Fibroblast of lung (primary cell): ENCODE measurements at regions not wholly inside any gene's neighbourhood (a gene's known extent, or its start where the extent isn't known, plus 50 kb on each side); places are given as distances from the start of the nearest gene placed in this dataset.

Source experiments
- DNase-seq, 2 donors: peaks; one replicate each; pipeline versions ENCODE4 v3.0.0 to v3.0.0-alpha.2; 2010; ENCODE audit warnings: low read depth in 2 of 2
- H2AFZ ChIP-seq: 2 replicates; pipeline ENCODE4 v1.5.1; 2012; ENCODE audit warnings: low read length, control low read depth, inconsistent platforms
- H3K27ac ChIP-seq: 2 replicates; pipeline ENCODE4 v1.5.1; 2011; ENCODE audit warnings: low read length, control low read depth; ENCODE audit not compliant: insufficient read depth
- H3K27me3 ChIP-seq: 2 replicates; pipeline ENCODE4 v1.5.1; 2011; ENCODE audit warnings: mild to moderate bottlenecking, low read length; ENCODE audit not compliant: control insufficient read depth, insufficient read depth
- H3K36me3 ChIP-seq: 2 replicates; pipeline ENCODE4 v1.5.1; 2011; ENCODE audit warnings: low read length; ENCODE audit not compliant: control insufficient read depth, insufficient read depth
- H3K4me1 ChIP-seq: 2 replicates; pipeline ENCODE4 v1.5.1; 2011; ENCODE audit warnings: low read length; ENCODE audit not compliant: control insufficient read depth, insufficient read depth; ENCODE audit errors: extremely low read depth
- H3K4me2 ChIP-seq: 2 replicates; pipeline ENCODE4 v1.5.1; 2011; ENCODE audit warnings: low read length, control low read depth; ENCODE audit not compliant: insufficient read depth; ENCODE audit errors: extremely low read depth
- H3K4me3 ChIP-seq, 4 experiments: fragments of 200-600 bp in 1 of 4; sonication (generic) in 1 of 4; replicated peaks in 1 of 4; 2 replicates each; pipeline ENCODE4 v1.5.1; 2011 to 2016; ENCODE audit warnings: low read length in 4 of 4, low read depth in 3 of 4, mild to moderate bottlenecking in 3 of 4, control low read depth in 2 of 4, inconsistent platforms in 1 of 4, mixed read lengths in 1 of 4; ENCODE audit not compliant: insufficient read depth in 1 of 4; ENCODE audit errors: control extremely low read depth in 1 of 4
- H3K79me2 ChIP-seq: 2 replicates; pipeline ENCODE4 v1.5.1; 2012; ENCODE audit warnings: mild to moderate bottlenecking, low read length, inconsistent platforms; ENCODE audit not compliant: control insufficient read depth, insufficient read depth
- H3K9ac ChIP-seq: 2 replicates; pipeline ENCODE4 v1.5.1; 2011; ENCODE audit warnings: mild to moderate bottlenecking, low read length, control low read depth; ENCODE audit not compliant: insufficient read depth
- H3K9me3 ChIP-seq: 2 replicates; pipeline ENCODE4 v1.5.1; 2012; ENCODE audit warnings: low read depth, low read length; ENCODE audit not compliant: control insufficient read depth, insufficient read depth
- H4K20me1 ChIP-seq: 2 replicates; pipeline ENCODE4 v1.5.1; 2011; ENCODE audit warnings: low read length; ENCODE audit not compliant: control insufficient read depth, insufficient read depth; ENCODE audit errors: extremely low read depth
- EZH2 ChIP-seq: IDR thresholded peaks from 2 replicates; pipeline ENCODE4 v1.5.1; 2012; ENCODE audit warnings: low read length, control low read depth, mild to moderate bottlenecking; ENCODE audit errors: missing control alignments
- TF ChIP-seq, protein P1 (sequence below), 2 donors: IDR thresholded peaks in 1 of 2; conservative IDR thresholded peaks in 1 of 2; 1 replicate in 1 of 2; 2 replicates in 1 of 2; pipeline ENCODE4 v1.5.1; 2011 to 2012; ENCODE audit warnings: low read length in 2 of 2, control low read depth in 1 of 2, inconsistent platforms in 1 of 2, low read depth in 1 of 2, mild to moderate bottlenecking in 1 of 2

DNA sequence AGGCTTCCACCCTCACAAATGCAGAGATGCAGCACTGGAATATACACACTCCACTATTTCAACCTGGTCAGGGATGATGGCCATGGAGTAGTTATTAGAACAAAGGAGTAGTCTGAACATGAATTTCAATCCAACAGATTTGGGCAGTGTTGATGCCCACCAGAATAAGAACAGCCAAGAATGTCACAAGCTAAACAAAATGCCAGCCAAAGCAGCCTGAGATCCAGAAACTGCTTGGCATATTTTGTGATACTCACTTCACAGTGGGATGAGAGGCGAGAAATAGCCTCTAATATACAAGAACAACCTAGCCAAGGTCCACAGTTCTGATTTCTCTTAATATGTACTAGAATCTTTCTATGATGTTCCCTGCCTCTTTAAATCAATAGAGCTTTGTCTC is 58.6 kb upstream of the KLF7 start:
- Histone ChIP-seq H3K9ac (no peak overlapping the region), H3K4me1 (peaks cover 4% of the 10 kb centered on the region), H3K4me2 (no peak overlapping the region), H3K36me3 (no peaks in the 10 kb centered on the region), H3K4me3 (no peak overlapping the region), H2AFZ (no peak overlapping the region), H3K27me3 (no peaks in the 10 kb centered on the region), H3K27ac (no peak overlapping the region), H3K79me2 (no peaks in the 10 kb centered on the region), H3K9me3 (no peaks in the 10 kb centered on the region), H4K20me1 (no peaks in the 10 kb centered on the region)
- TF ChIP-seq, protein P1, sequence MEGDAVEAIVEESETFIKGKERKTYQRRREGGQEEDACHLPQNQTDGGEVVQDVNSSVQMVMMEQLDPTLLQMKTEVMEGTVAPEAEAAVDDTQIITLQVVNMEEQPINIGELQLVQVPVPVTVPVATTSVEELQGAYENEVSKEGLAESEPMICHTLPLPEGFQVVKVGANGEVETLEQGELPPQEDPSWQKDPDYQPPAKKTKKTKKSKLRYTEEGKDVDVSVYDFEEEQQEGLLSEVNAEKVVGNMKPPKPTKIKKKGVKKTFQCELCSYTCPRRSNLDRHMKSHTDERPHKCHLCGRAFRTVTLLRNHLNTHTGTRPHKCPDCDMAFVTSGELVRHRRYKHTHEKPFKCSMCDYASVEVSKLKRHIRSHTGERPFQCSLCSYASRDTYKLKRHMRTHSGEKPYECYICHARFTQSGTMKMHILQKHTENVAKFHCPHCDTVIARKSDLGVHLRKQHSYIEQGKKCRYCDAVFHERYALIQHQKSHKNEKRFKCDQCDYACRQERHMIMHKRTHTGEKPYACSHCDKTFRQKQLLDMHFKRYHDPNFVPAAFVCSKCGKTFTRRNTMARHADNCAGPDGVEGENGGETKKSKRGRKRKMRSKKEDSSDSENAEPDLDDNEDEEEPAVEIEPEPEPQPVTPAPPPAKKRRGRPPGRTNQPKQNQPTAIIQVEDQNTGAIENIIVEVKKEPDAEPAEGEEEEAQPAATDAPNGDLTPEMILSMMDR (conservative IDR thresholded peaks at IDR 0.05 in 1 of 2, IDR thresholded peaks at IDR 0.05 in 1 of 2; ENCODE audit: low read depth in 1 of 2, low read length in 2 of 2): no peak
- TF ChIP-seq EZH2: no peak
- DNase-seq: no peak

DNA sequence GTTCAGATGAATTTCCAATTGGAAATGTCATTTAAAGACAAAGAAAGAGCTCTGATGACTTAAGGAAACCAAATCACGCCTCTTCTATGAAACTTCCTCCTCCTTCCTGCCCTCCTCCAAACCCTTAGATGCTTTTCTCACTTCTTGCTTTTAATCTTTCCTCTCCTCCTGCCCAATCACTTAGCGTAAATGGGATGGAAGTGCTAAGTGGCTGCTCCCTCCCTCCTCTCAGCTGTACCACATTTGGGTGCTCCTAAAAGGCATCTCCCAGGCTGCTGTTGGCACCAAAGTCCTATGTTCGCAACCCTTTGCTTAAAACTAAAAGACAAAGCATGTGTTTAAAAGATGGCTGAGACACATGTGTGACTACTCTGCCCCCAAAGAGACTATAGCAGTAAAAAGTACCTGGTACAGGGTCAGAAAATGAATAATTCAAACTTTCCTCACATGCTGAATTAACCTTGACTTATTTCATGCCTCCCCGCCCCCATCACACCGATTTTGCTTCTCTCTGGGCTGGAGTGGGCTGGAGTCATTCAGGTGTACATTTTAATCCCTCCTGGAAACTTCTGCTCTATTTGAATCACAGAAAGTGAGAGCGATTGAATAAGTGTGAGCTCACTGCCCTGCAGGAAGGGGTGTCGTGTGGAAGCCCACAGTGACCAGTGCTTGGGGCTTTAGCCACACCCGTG is 59.2 kb upstream of the KLF7 start:
- DNase-seq: no peak
- Histone ChIP-seq H2AFZ (no peak overlapping the region), H3K9me3 (no peaks in the 10 kb centered on the region), H3K4me1 (peaks cover 2% of the 10 kb centered on the region), H4K20me1 (no peaks in the 10 kb centered on the region), H3K27ac (no peak overlapping the region), H3K79me2 (no peaks in the 10 kb centered on the region), H3K4me2 (no peak overlapping the region), H3K4me3 (no peak overlapping the region), H3K36me3 (no peaks in the 10 kb centered on the region), H3K27me3 (no peaks in the 10 kb centered on the region), H3K9ac (no peak overlapping the region)
- TF ChIP-seq, protein P1 (conservative IDR thresholded peaks at IDR 0.05 in 1 of 2, IDR thresholded peaks at IDR 0.05 in 1 of 2; ENCODE audit: low read depth in 1 of 2, low read length in 2 of 2): no peak
- no peak for TF ChIP-seq EZH2

DNA sequence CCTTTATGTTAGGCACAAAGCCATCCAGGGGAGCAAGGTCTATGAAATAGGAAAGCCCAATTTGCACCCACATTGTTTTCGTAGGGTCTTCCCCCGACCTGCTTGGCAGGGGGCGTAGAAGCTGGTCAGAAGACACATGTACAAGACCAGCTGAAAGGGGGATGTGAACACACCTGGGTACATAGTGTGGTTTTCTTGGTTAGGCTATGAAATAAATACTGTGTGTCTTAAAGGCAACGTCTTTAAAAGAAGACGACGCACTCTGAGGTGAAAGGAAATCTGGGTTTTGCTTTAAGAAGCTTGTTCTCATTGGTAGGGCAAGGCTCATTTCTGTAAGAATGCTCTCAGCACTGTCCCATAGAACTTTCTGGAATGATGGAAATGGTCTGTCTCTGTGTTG is 60.0 kb upstream of the KLF7 start:
- TF ChIP-seq, protein P1 (conservative IDR thresholded peaks at IDR 0.05 in 1 of 2, IDR thresholded peaks at IDR 0.05 in 1 of 2; ENCODE audit: low read depth in 1 of 2, low read length in 2 of 2): no peak
- TF ChIP-seq EZH2: no peak
- Histone ChIP-seq H4K20me1 (no peaks in the 10 kb centered on the region), H2AFZ (no peak overlapping the region), H3K9me3 (no peaks in the 10 kb centered on the region), H3K4me3 (no peak overlapping the region), H3K36me3 (no peaks in the 10 kb centered on the region), H3K27ac (no peak overlapping the region), H3K4me1 (peaks cover 2% of the 10 kb centered on the region), H3K4me2 (no peak overlapping the region), H3K9ac (no peak overlapping the region), H3K27me3 (no peaks in the 10 kb centered on the region), H3K79me2 (no peaks in the 10 kb centered on the region)
- no peak for DNase-seq
